Central memory CD8-positive, alpha-beta T cell (primary cell): ENCODE measurements at regions not wholly inside any gene's neighbourhood (a gene's known extent, or its start where the extent isn't known, plus 50 kb on each side); places are given as distances from the start of the nearest gene placed in this dataset.

ENCODE experiments used
- ATAC-seq: fragments of 150-1000 bp; cut with Tn5 transposase; replicated peaks from 2 replicates; pipeline ENCODE4 v1.10.0; 2022; ENCODE audit warnings: mild to moderate bottlenecking, moderate FRiP score, moderate number of reproducible peaks; ENCODE audit not compliant: poor library complexity, severe bottlenecking; ENCODE audit errors: extremely low read depth
- DNase-seq, 2 donors: peaks; one replicate each; pipeline ENCODE4 v3.0.0; 2021; ENCODE audit warnings: low spot score in 2 of 2
- H3K27ac Mint-ChIP-seq: one replicate; pipeline ENCODE4 v1.8.0; 2022; ENCODE audit warnings: low read depth, mild to moderate bottlenecking, moderate library complexity, mixed read lengths
- H3K27me3 Mint-ChIP-seq: one replicate; pipeline ENCODE4 v1.8.0; 2022; ENCODE audit warnings: mixed read lengths
- H3K36me3 Mint-ChIP-seq: one replicate; pipeline ENCODE4 v1.8.0; 2022; ENCODE audit warnings: mild to moderate bottlenecking, moderate library complexity, mixed read lengths; ENCODE audit not compliant: insufficient read depth
- H3K4me1 Mint-ChIP-seq: one replicate; pipeline ENCODE4 v1.8.0; 2022; ENCODE audit warnings: mixed read lengths
- H3K4me3 Mint-ChIP-seq: one replicate; pipeline ENCODE4 v1.8.0; 2022; ENCODE audit warnings: mild to moderate bottlenecking, moderate library complexity, mixed read lengths
- H3K9me3 Mint-ChIP-seq: one replicate; pipeline ENCODE4 v1.8.0; 2022; ENCODE audit warnings: mixed read lengths

- H3K27ac Mint-ChIP-seq: no peak overlapping the region
- H3K36me3 Mint-ChIP-seq: no peaks in the 10 kb centered on the region
- H3K9me3 Mint-ChIP-seq: peaks cover 6% of the 10 kb centered on the region
- ATAC-seq: no peak
- no peaks in the 10 kb centered on the region for H3K4me1 Mint-ChIP-seq
- H3K4me3 Mint-ChIP-seq: no peak overlapping the region
- no peak for DNase-seq
- H3K27me3 Mint-ChIP-seq: no peaks in the 10 kb centered on the region
These were observed 597.6 kb downstream of the ADGRL2 start for GRCh38 chr1:82398357-82398756.

- H3K27me3 Mint-ChIP-seq: no peaks in the 10 kb centered on the region
- ATAC-seq: no peak
- DNase-seq: no peak
- peaks cover 12% of the 10 kb centered on the region for H3K9me3 Mint-ChIP-seq
- H3K36me3 Mint-ChIP-seq: no peaks in the 10 kb centered on the region
- no peak overlapping the region for H3K27ac Mint-ChIP-seq
- no peak overlapping the region for H3K4me3 Mint-ChIP-seq
- no peaks in the 10 kb centered on the region for H3K4me1 Mint-ChIP-seq
These were observed 594.7 kb downstream of the ADGRL2 start for GRCh38 chr1:82395440-82395839.

GRCh38 chr1:82392946-82393345, 592.2 kb downstream of the ADGRL2 start:
- ATAC-seq: no peak
- H3K27me3 Mint-ChIP-seq: no peaks in the 10 kb centered on the region
- H3K9me3 Mint-ChIP-seq: peaks cover 19% of the 10 kb centered on the region
- peaks cover 2% of the 10 kb centered on the region for H3K36me3 Mint-ChIP-seq
- H3K4me1 Mint-ChIP-seq: no peaks in the 10 kb centered on the region
- no peak overlapping the region for H3K27ac Mint-ChIP-seq
- no peak for DNase-seq
- no peak overlapping the region for H3K4me3 Mint-ChIP-seq

GRCh38 chr1:82392513-82392912, 591.8 kb downstream of the ADGRL2 start:
- Mint-ChIP-seq H3K9me3 (peaks cover 20% of the 10 kb centered on the region), H3K4me1 (no peaks in the 10 kb centered on the region), H3K4me3 (no peak overlapping the region), H3K36me3 (peaks cover 2% of the 10 kb centered on the region), H3K27me3 (no peaks in the 10 kb centered on the region), H3K27ac (no peak overlapping the region)
- DNase-seq (no peak), ATAC-seq (no peak)

GRCh38 chr1:82391712-82392111, 591.0 kb downstream of the ADGRL2 start:
- Mint-ChIP-seq H3K27ac (no peak overlapping the region), H3K36me3 (peaks cover 2% of the 10 kb centered on the region), H3K27me3 (no peaks in the 10 kb centered on the region), H3K4me1 (no peaks in the 10 kb centered on the region), H3K4me3 (no peak overlapping the region), H3K9me3 (peaks cover 24% of the 10 kb centered on the region)
- ATAC-seq (no peak), DNase-seq (no peak)

- DNase-seq: no peak
- no peak for ATAC-seq
- Mint-ChIP-seq H3K36me3 (peaks cover 2% of the 10 kb centered on the region), H3K4me3 (no peak overlapping the region), H3K27me3 (no peaks in the 10 kb centered on the region), H3K9me3 (peaks cover 24% of the 10 kb centered on the region), H3K4me1 (no peaks in the 10 kb centered on the region), H3K27ac (no peak overlapping the region)
These were observed 589.9 kb downstream of the ADGRL2 start for GRCh38 chr1:82390627-82391026.

- ATAC-seq (no peak), DNase-seq (no peak)
- Mint-ChIP-seq H3K4me1 (no peaks in the 10 kb centered on the region), H3K36me3 (peaks cover 2% of the 10 kb centered on the region), H3K27me3 (no peaks in the 10 kb centered on the region), H3K9me3 (peaks cover 29% of the 10 kb centered on the region), H3K4me3 (no peak overlapping the region), H3K27ac (no peak overlapping the region)
These were observed 587.9 kb downstream of the ADGRL2 start for GRCh38 chr1:82388679-82389078.

GRCh38 chr1:82387012-82387366, 586.3 kb downstream of the ADGRL2 start:
- no peak overlapping the region for H3K4me3 Mint-ChIP-seq
- peaks cover 2% of the 10 kb centered on the region for H3K36me3 Mint-ChIP-seq
- H3K4me1 Mint-ChIP-seq: no peaks in the 10 kb centered on the region
- H3K27me3 Mint-ChIP-seq: no peaks in the 10 kb centered on the region
- DNase-seq: no peak
- peaks cover 32% of the 10 kb centered on the region for H3K9me3 Mint-ChIP-seq
- no peak overlapping the region for H3K27ac Mint-ChIP-seq
- ATAC-seq: no peak

- DNase-seq: no peak
- Mint-ChIP-seq H3K27me3 (no peaks in the 10 kb centered on the region), H3K4me3 (no peak overlapping the region), H3K27ac (no peak overlapping the region), H3K4me1 (no peaks in the 10 kb centered on the region), H3K9me3 (peaks cover 32% of the 10 kb centered on the region), H3K36me3 (peaks cover 2% of the 10 kb centered on the region)
- no peak for ATAC-seq
These were observed 585.8 kb downstream of the ADGRL2 start for GRCh38 chr1:82386365-82387011.

GRCh38 chr1:82384776-82385175, 584.0 kb downstream of the ADGRL2 start:
- Mint-ChIP-seq H3K36me3 (peaks cover 2% of the 10 kb centered on the region), H3K4me3 (no peak overlapping the region), H3K27ac (no peak overlapping the region), H3K9me3 (peaks cover 27% of the 10 kb centered on the region), H3K27me3 (no peaks in the 10 kb centered on the region), H3K4me1 (no peaks in the 10 kb centered on the region)
- ATAC-seq (no peak), DNase-seq (no peak)

GRCh38 chr1:82377201-82377884, 576.6 kb downstream of the ADGRL2 start:
- Mint-ChIP-seq H3K9me3 (peaks cover 6% of the 10 kb centered on the region), H3K27ac (no peak overlapping the region), H3K4me1 (no peaks in the 10 kb centered on the region), H3K4me3 (no peak overlapping the region), H3K36me3 (peaks cover 2% of the 10 kb centered on the region), H3K27me3 (no peaks in the 10 kb centered on the region)
- ATAC-seq (no peak), DNase-seq (no peak)

GRCh38 chr1:82373710-82374109, 573.0 kb downstream of the ADGRL2 start:
- Mint-ChIP-seq H3K4me1 (no peaks in the 10 kb centered on the region), H3K27ac (no peak overlapping the region), H3K27me3 (no peaks in the 10 kb centered on the region), H3K36me3 (no peaks in the 10 kb centered on the region), H3K9me3 (peaks cover 19% of the 10 kb centered on the region), H3K4me3 (no peak overlapping the region)
- DNase-seq (no peak), ATAC-seq (no peak)

- Mint-ChIP-seq H3K9me3 (peaks cover 26% of the 10 kb centered on the region), H3K27ac (no peak overlapping the region), H3K36me3 (no peaks in the 10 kb centered on the region), H3K4me1 (no peaks in the 10 kb centered on the region), H3K4me3 (no peak overlapping the region), H3K27me3 (no peaks in the 10 kb centered on the region)
- no peak for DNase-seq
- ATAC-seq: no peak
These were observed 571.2 kb downstream of the ADGRL2 start for GRCh38 chr1:82371844-82372498.
